Ovary (tissue), 7 donors: ENCODE measurements at regions not wholly inside any gene's neighbourhood (a gene's known extent, or its start where the extent isn't known, plus 50 kb on each side); places are given as distances from the start of the nearest gene placed in this dataset.

Source experiments
- DNase-seq, 5 donors: peaks; one replicate each; pipeline ENCODE4 v3.0.0-alpha.2; 2019 to 2020
- H3K27ac ChIP-seq, 2 donors: fragments of 200-600 bp; one replicate each; pipeline versions ENCODE4 v1.5.1 to v1.8.0; 2019 to 2022
- H3K27me3 ChIP-seq: fragments of 200-600 bp; one replicate; pipeline ENCODE4 v1.8.0; 2022
- H3K36me3 ChIP-seq: fragments of 200-600 bp; sonication (generic); one replicate; pipeline ENCODE4 v1.5.1; 2019
- H3K4me1 ChIP-seq: one replicate; pipeline ENCODE4 v1.8.1; 2013; ENCODE audit warnings: mild to moderate bottlenecking, moderate library complexity; ENCODE audit not compliant: insufficient read depth
- H3K4me3 ChIP-seq: fragments of 200-600 bp; sonication (generic); one replicate; pipeline ENCODE4 v1.5.1; 2017
- H3K9me3 ChIP-seq, 2 donors: fragments of 200-600 bp in 1 of 2; sonication (generic) in 1 of 2; one replicate each; pipeline versions ENCODE4 v1.5.1 to v1.8.1; 2013 to 2019; ENCODE audit warnings: mild to moderate bottlenecking in 1 of 2, moderate library complexity in 1 of 2
- EP300 ChIP-seq: sonication (generic); formaldehyde crosslinking; IDR thresholded peaks from one replicate; pipeline ENCODE4 v1.6.1; 2017; ENCODE audit warnings: antibody characterized with exemption
- POLR2A ChIP-seq: fragments of 450-650 bp; IDR thresholded peaks from one replicate; pipeline ENCODE4 v1.6.1; 2017; ENCODE audit warnings: antibody characterized with exemption, mild to moderate bottlenecking, moderate library complexity
- WGBS, 3 donors: extraction: QIAGEN DNeasy Blood & Tissue Kit in 1 of 3; methylation state at CpG; one replicate each; pipeline versions ENCODE4 v1.1.5 to v1.1.7; 2013 to 2017; 5-methylcytosine and 5-hydroxymethylcytosine counted together
- intact Hi-C, 4 donors: fragments of 100-400 bp; cut with DNase I; formaldehyde crosslinking; loops; one replicate each; pipeline versions ENCODE4 v1.11.0 to v1.15.1; 2022 to 2023
- TF ChIP-seq, protein P1 (sequence below), 3 donors: fragments of 450-650 bp in 2 of 3; fragments of 200-600 bp in 1 of 3; IDR thresholded peaks; one replicate each; pipeline versions ENCODE4 v1.5.1 to v1.8.0; 2016 to 2022; ENCODE audit warnings: antibody characterized with exemption in 3 of 3, mild to moderate bottlenecking in 1 of 3
- donor health status: DM: no; HTN: no; CAD: no; lungs with moderate emphysema.
- donor health status: DM: no; HTN: no; CAD: no.
- donor health status: Bipolar disorder and iron deficiency.
- donor health status: DM: no; HTN: no; CAD: no.
- donor health status: DM: yes; HTN: yes; CAD: no.

GRCh38 chr1:193755441-193755840 is 569.0 kb upstream of the B3GALT2 start:
- Histone ChIP-seq H3K27ac (no peak overlapping the region), H3K27me3 (no peaks in the 10 kb centered on the region), H3K4me3 (no peak overlapping the region), H3K9me3 (no peaks in the 10 kb centered on the region), H3K4me1 (no peaks in the 10 kb centered on the region), H3K36me3 (no peaks in the 10 kb centered on the region)
- no peak for DNase-seq
- no peak for TF ChIP-seq EP300
- no peak for TF ChIP-seq POLR2A
- whole genome bisulfite sequencing, 3 donors, result 82 to 89% (median 87%) methylated on average over 2 of the region's 2 CpGs
- intact Hi-C loops, result no loop called here

DNA sequence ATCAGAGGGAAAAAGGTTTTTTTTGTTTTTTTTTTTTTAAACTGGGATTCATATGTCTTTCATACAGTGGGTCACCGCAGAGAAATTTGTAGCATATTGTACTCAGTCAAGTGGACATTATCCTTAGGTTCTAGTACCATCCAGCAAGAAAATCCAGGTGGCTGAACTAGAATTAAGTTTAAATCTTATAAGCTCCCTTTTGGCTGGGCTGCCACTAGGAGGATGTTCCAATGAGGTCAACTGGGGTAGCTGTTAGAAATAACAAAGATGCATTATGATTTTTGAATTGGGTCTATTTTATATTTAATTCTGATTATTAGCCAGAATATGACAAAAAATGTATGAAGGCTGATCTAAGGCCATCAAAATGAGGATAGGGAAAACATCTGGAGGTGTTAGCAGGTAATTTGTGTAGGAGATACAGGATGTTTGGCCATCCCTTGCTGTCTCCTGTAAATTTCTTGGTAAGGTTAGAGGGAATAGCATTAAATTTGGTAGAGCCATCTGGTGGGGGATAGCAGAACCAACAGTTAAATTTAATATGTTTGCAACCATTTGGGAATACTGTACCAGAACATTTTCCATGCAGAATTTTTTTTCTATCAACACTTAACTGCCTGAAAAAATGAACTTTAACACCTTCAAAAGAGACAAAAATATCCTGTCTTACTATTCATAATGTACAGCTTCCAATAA is 568.5 kb upstream of the B3GALT2 start:
- H3K27ac ChIP-seq, result no peak overlapping the region
- TF ChIP-seq POLR2A (no peak), EP300 (no peak)
- TF ChIP-seq, protein P1, sequence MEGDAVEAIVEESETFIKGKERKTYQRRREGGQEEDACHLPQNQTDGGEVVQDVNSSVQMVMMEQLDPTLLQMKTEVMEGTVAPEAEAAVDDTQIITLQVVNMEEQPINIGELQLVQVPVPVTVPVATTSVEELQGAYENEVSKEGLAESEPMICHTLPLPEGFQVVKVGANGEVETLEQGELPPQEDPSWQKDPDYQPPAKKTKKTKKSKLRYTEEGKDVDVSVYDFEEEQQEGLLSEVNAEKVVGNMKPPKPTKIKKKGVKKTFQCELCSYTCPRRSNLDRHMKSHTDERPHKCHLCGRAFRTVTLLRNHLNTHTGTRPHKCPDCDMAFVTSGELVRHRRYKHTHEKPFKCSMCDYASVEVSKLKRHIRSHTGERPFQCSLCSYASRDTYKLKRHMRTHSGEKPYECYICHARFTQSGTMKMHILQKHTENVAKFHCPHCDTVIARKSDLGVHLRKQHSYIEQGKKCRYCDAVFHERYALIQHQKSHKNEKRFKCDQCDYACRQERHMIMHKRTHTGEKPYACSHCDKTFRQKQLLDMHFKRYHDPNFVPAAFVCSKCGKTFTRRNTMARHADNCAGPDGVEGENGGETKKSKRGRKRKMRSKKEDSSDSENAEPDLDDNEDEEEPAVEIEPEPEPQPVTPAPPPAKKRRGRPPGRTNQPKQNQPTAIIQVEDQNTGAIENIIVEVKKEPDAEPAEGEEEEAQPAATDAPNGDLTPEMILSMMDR (IDR thresholded peaks at IDR 0.05), result no peak
- no peaks in the 10 kb centered on the region for H3K36me3 ChIP-seq
- no peaks in the 10 kb centered on the region for H3K4me1 ChIP-seq
- DNase-seq, result no peak
- 96 to 98% (median 97%) methylated on average over 1 of the region's 1 CpG for WGBS, 3 donors
- intact Hi-C loops, result no loop called here
- H3K9me3 ChIP-seq, result no peaks in the 10 kb centered on the region
- H3K27me3 ChIP-seq, result no peaks in the 10 kb centered on the region
- no peak overlapping the region for H3K4me3 ChIP-seq

DNA sequence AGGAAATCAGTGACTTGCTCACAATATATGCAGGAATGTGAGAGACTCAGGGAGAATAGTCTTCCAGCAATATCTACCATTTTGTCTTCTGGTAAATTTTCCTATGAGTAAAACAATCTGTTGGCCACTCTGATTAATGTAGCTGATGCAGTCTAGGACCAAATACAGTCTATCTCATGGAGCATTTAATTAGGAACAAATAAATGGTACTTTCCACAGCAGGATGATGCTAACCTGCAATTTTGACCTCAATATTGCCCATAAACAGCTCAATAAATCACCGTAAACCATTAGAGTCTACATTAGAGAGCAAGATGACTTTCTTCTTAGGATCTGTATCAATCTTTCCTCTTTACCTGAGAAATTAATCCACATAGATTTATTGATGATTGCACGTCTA is 567.7 kb upstream of the B3GALT2 start:
- Histone ChIP-seq H3K36me3 (no peaks in the 10 kb centered on the region), H3K4me3 (no peak overlapping the region), H3K4me1 (no peaks in the 10 kb centered on the region), H3K27me3 (no peaks in the 10 kb centered on the region), H3K9me3 (no peaks in the 10 kb centered on the region), H3K27ac (no peak overlapping the region)
- no peak for TF ChIP-seq POLR2A
- TF ChIP-seq EP300, result no peak
- TF ChIP-seq, protein P1 (IDR thresholded peaks at IDR 0.05), result no peak
- intact Hi-C loops, result no loop called here
- WGBS, 3 donors, result 96 to 100% (median 99%) methylated on average over 2 of the region's 2 CpGs
- no peak for DNase-seq

- WGBS, 3 donors, result 58 to 69% (median 66%) methylated on average over 5 of the region's 5 CpGs
- no peaks in the 10 kb centered on the region for H3K9me3 ChIP-seq
- no peaks in the 10 kb centered on the region for H3K36me3 ChIP-seq
- no peaks in the 10 kb centered on the region for H3K27me3 ChIP-seq
- TF ChIP-seq EP300, result no peak
- TF ChIP-seq POLR2A, result no peak
- TF ChIP-seq, protein P1 (IDR thresholded peaks at IDR 0.05), result no peak
- no peak overlapping the region for H3K27ac ChIP-seq
- intact Hi-C loops, result no loop called here
- DNase-seq, result no peak
- H3K4me1 ChIP-seq, result no peaks in the 10 kb centered on the region
- H3K4me3 ChIP-seq, result no peak overlapping the region
These were observed 566.8 kb upstream of the B3GALT2 start for GRCh38 chr1:193753038-193753756.

DNA sequence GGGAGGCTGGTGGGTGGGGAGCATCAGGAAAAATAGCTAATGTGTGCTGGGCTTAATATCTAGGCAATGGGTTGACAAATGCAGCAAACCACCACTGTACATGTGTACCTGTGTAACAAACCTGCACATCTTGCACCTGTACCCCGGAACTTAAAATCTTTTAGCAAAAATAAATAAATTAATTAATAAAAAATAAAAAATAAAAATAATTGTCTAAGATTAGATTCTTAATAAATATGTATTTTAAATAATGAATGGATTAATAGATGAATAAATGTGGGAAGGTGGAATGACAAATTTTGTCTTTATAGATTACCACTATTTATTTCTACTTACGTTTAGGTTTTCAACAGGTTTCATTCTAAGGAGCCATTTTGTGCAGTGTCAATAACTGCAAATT is 563.5 kb upstream of the B3GALT2 start:
- Histone ChIP-seq H3K4me3 (no peak overlapping the region), H3K4me1 (no peaks in the 10 kb centered on the region), H3K9me3 (no peaks in the 10 kb centered on the region), H3K36me3 (no peaks in the 10 kb centered on the region), H3K27me3 (no peaks in the 10 kb centered on the region), H3K27ac (no peak overlapping the region)
- WGBS, 3 donors, result 95 to 96% (median 96%) methylated on average over 2 of the region's 2 CpGs
- DNase-seq, result no peak
- TF ChIP-seq, protein P1 (IDR thresholded peaks at IDR 0.05), result no peak
- no peak for TF ChIP-seq POLR2A
- no peak for TF ChIP-seq EP300
- intact Hi-C loops, result no loop called here
